GM19035 (cell line): ENCODE measurements at regions not wholly inside any gene's neighbourhood (a gene's known extent, or its start where the extent isn't known, plus 50 kb on each side); places are given as distances from the start of the nearest gene placed in this dataset.

Experiments used
- ATAC-seq: cut with Tn5 transposase; IDR thresholded peaks from one replicate; pipeline ENCODE4 v1.9.1; 2021; ENCODE audit not compliant: unreplicated experiment

DNA sequence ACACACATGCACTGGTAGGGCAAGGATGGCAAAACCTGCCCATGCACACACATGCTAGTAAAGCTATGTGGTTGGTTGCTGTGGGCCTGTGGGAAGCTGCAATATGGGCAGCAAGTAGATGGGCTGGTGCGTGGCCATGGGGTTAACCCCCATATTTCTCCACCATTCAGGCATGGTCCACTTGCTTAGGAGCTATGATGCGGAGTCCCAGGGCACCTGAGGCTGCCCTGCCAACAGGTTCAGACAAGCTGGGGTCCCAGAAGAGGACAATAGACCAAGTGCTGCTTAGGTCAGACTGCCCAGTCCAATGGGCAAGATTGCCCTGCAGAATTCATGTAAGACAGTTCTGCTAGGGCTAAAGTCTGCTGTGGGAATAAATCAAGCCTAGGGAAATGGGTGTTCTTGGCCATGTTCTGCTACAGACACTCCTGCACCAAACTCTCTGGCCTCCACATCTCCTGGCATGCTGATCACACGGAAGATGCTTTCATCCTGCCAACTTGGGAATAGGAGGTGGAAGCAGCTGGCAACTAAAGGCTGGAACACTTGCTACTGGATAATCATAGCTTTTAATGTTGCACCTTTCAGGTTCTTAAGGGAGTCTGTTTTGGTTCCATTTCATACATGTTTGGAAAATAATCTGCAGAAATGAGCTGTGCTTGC, 646.3 kb upstream of the SLITRK1 start:
- ATAC-seq = no peak

DNA sequence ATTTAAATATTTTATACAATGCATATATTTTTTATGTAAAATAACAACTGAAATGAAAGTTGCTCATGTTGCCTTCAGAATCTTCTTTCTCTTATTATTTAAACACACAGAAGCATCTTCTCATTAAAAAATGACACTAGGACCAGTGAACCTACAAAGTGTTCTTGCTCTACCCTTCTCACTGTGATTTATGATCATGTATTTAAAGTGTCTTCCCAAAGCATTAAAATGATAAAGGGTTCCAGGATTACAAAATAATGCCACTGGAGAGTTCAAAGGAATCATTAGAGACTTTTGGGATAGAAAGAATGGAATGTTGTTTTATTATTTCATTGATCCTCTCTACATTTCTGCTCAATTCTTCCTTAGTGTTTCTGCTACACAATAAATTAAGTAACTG, 643.6 kb upstream of the SLITRK1 start:
- ATAC-seq = no peak

DNA sequence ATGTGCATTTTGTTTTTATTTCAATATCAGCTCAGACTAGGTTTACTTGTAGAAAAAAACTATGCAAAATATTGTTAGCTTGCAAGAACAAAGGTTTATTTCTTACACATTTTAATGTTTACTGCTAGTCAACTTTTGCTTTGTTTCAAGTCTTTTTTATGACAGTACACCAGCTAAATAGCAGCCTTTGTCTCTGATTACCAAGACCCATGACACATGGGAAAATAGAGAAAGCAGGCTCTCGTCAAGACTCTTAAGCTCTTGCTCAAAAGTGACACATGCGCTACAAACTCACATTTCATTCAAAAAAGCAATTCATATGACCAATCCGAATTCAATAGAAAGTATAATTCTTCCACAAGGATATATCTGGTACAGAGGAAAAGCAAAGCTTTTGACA, 642.3 kb upstream of the SLITRK1 start:
- ATAC-seq = no peak

DNA sequence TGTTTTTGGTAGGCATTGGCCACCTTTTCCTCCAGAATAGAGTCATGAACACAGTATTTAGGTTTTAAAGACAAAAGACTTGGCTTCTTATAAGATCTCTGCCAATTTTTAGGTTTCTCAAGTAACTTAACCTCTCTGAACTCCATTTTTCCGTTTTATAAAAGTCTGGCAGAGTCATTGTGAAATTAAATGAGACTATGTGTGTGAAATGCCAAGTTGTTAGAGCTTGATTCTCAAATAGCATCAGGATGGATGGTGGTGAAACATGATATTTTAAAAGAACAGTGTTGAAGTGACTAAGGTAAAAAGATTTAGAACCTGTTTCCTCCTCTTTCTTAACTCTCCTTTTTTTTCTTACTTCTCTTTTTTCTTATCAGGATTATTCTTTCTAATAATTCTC, 617.7 kb upstream of the SLITRK1 start:
- no peak for ATAC-seq

DNA sequence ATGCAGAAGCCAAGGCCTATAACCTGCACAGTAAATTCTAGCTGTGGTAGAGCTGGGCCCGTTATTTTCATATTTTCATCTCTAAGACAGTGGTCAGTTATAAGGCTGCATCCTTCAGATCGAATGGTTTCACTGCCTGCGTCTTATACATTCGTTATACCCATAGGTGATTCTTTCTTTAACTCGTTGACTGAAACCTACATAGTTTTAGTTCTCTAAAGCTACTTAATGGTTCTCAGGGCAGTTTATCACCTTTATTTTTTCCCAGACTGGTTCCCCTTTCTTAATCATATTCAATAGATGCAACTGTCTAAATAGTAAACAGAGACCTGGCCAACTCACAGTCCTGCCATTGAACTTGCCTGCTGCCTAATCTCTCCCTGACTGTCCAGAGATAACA, 615.3 kb upstream of the SLITRK1 start:
- no peak for ATAC-seq

DNA sequence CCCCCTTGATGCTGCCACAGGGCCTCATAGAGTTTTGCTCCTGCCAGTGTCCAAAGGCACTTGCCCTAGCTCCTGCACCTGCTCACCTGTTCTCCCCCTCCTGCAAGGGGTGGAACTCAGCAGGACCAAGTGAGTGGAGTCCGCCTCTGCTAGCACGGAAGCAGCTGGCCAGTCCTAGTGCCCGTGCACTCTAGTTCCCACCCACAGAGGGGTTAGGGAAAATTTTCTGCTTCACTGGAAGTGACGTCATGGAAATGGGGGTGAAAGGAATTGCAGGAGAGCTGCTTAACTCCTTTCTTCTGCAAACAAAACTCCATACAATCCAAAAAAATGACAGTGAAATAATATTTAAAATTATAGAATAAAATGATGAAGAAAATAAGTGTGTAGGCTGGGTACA, 609.7 kb upstream of the SLITRK1 start:
- ATAC-seq = no peak

DNA sequence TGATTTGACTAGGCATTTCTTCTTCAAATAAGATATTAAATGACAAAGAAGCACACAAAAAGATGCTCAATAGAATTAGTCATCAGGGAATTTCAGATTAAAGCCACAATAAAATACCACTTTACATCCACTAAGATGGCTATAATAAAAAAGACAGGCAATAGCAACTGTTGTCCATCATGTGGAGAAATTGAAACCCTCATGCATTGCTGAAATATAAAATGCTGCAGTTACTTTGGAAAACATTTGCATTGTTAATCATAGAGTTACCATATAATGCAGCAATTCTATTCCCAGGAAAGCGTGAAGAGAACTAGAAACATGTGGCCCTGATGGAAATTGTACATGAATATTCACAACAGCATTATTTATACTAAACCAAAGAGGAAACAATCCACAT, 605.5 kb upstream of the SLITRK1 start:
- ATAC-seq = no peak

DNA sequence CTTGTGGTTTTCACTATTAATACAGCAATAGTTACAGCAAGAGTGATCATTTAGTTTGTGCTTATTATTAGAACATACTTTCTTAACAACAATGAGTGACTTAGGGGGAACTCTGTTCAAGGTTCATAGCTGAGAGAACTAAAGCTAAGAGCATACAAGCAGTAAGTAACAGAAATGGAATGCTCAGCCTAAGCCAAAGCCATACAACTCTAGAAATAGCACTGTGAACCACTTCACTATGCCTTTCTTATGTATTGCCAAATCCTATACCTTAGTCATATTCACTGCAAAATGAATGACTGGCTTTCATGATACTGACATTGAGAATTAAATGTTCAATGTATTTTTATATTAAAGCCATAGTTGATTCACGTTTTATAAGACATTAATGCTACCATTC, 599.7 kb upstream of the SLITRK1 start:
- no peak for ATAC-seq

DNA sequence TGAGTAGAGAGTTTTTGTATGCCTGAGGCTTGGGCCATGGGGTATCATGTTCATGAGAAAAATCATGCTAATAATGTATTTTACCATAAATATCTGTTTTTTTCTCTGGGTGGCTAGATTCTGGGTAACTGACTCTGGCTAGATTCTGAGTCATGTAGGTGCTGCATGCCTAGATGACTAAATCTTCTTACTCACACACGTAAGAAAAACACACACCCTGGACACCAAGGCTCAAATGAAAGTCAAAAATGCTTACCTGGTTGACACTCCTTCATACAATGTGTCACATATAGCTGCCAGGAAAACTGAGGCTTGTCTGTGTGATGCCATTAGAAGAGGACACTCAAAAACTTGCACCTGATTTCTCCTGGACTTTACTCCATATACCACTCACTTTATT, 597.4 kb upstream of the SLITRK1 start:
- no peak for ATAC-seq

DNA sequence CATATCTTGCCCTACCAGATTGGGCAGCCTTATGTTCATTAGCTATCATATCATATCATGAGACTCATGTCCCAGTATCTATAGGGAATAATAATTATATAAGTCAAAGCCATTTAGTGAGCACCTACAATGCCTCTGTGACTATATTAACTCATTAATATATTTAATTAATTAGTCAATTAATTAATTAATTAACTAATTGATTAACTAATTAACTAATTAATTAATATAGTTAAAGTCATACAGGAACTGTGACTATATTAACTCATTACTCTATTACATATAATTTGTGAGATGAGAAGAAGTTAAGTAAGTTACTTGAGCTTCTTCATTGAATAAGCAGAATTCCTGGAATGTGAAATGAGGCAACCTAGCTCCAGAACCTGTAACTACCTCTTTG, 588.3 kb upstream of the SLITRK1 start:
- ATAC-seq = no peak

DNA sequence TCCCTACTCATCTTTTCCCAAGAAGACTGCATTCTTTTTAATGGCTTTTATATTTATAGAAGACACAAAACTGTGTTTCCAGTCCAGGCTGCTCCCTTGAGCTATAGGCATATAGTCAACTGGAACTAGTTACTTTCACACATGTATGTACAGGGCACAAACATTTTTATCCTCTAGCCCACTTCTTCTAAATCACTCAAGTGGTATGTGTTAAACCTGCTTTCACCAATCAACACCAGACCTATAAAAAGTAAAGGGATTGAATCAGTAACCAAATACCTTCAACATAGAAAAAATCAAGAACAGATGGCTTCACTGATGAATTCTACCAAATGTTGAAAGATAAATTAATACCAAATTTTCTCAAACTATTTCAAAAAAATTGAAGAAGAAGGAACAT, 584.2 kb upstream of the SLITRK1 start:
- ATAC-seq = no peak

DNA sequence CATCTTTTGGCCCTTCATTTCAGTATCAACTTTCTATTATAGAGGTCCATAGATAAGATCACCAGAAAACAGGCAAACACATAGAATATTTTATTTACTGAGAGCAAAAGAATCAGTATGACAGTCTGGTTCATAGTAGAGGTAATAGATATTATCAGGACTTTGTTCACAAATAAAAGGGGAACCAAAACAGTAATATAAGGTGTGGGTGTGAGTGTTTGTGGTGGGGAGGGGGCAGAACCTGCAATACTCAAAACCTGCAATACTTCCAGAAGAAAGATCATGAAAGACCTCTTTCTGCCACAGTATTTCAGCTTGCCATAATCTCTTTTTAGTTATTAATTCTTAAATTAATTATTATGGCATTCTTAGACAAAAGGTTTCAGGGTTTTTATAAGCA, 578.7 kb upstream of the SLITRK1 start:
- ATAC-seq = no peak

DNA sequence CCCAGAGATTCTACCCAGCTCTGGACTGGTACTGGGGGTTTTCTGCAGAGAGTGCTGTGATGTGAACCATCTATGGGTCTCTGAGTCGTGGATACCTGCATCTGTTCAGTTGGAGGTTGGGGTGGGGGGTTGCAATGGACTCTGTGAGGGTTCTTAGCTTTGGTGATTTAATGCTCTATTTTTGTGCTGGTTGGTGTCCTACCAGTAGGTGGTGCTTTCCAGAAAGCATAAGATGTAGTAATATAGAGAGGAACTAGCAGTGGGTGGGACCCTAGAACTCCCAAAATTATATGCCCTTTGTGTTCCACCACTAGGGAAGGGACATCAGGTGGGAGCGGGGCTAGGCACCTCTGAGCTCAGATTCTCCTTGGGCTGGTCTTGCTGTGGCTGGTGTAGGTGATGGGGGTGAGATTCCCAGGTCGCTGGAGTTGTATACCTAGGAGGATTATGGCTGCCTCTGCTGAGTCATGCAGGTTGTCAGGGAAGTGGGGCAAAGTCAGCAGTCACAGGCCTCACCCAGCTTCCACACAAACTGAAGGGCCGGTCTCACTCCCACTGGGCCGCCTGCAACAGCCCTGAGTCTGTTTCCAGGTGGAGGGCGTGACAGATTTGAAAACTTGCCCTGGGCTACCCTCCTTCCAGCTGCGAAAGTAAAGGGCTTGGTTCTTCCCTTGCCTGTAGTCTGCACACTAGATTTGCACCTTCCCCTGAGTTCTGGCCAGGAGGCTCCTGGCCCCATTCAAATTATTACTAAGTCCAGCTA, 573.0 kb upstream of the SLITRK1 start:
- ATAC-seq = no peak

DNA sequence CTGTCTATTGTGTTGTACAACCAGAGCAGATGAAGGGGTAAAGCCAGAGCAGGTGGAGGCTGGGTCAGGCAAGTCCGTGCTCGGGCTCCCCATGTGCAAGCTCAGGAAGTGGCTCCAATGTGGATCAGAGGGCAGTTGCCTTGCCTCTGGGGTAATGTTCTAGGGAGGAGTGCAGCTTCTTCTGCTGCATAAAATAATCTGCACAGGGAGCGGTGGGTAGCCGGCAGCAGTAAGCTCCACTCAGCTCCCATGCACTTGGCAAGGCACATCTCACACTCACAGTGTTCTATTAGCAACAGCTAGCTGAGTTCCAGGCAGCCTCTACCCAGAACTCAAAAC, 565.3 kb upstream of the SLITRK1 start:
- ATAC-seq = no peak

DNA sequence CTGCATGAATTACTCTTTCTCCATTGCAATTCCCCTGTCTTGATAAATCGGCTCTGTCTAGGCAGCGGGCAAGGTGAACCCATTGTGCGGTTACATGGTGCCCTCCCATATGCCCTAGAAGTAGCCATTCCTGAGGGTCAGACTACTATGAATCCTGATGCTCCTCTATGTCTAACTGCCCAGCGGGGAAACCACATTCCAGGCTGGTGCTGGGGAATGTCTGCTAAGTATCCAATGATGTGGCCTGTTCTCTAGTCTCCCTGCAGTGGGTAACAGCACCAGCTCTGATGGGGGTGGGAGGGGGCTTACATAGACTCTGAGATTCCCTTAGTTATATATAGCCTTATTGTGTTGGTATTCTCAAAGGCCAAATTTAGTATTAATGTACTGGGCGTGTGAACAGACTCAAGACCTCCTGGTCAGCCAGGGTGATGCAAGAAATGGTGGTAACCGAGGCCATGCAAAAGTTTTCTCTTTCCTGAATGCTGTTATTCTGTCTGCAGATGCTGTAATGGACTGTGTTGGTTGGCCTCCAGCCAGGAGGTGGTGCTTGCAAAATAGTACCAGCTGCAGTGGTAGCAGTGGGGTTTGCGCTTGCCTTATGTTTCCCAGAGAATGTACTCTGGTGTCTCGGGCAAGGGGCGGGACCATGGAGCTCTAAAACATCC, 564.8 kb upstream of the SLITRK1 start:
- ATAC-seq = no peak

DNA sequence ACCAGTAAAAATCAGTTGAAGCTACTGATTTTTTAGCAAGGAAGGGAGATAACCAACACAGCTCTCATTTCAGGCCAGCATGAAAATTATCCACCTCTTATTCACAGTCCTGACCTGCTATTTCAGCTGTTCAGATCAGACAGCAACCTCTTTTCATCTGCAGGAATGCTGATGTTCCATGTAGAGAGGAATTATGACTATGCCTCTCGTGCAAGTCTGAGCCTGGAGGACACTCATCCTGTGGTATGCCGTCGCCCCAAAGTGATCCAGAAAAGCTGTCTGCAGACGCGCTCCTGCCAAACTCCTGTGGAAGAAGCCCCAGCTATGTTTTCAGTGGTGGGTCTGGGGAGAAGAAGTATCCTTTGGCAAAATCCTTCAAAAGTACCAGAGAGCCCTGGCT, 563.5 kb upstream of the SLITRK1 start:
- no peak for ATAC-seq

DNA sequence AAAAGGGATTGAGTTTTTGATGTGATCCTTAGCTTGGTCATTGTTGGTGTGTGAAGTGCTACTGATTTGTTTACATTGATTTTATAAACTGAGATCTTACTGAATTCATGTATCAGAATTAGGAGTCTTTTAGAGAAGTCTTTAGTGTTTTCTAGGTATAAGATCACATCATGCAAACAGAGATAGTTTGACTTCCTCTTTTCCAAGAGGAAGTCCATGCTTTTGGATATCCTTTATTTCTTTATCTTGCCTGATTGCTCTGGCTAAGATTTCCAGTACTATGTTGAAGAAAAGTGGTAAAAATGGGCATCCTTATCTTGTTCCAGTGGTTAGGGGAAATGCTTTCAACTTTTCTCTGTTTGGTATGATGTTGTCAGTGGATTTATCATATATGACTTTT, 561.2 kb upstream of the SLITRK1 start:
- ATAC-seq = no peak

DNA sequence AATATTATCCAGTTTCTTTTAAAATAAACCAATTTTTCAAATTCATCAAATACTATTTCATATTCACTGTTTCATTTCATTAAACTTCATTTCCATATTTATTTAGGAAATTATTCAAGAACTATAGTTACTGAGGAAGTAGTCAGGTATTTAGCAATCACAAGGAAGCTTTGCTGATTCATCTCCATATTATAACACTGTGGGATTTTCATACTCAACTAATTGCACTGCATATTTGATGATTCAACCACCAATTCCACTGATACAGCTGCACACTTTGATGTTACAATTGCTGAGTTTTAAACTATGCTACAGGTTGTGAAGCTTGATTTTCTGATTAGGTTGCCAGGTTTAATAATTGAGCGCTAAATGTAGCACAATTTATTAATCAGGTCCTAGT, 556.8 kb upstream of the SLITRK1 start:
- ATAC-seq = no peak

DNA sequence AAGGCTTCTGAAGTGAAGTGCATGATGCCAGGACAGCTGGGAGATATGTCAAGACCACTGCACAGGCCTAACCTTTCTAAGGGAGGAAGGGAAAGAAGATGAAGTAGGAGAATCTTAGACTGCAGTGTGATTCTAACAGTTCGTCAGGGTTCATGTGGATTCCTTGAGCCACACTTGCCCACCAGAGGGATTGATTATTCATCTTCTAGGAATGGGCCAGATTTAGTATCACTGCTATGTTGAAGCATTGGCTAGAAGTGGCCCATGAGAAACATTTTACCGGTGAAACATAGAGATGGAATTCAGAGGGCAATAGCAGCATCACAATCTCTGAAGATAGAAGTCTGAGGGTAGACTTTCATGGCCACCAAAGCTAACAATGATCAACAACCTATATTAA, 550.8 kb upstream of the SLITRK1 start:
- ATAC-seq = no peak

DNA sequence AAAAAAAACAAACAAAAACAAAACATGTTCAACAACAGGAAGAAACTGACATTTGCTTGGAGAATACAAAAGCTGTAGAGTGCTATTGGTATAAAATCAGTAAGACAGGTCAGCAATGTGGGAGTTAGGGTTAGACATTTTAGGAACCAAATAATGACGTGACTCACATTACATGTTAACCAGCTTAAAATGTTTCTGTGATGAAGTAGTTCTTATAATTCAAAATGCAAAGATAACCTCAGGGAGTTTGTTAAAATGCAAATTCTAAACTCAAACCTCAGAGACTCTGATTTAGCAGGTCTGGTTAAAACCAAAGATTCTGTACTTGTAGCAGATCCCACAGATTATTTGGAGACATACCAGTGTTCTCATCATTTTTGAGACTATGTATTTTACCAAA, 549.4 kb upstream of the SLITRK1 start:
- ATAC-seq = no peak

DNA sequence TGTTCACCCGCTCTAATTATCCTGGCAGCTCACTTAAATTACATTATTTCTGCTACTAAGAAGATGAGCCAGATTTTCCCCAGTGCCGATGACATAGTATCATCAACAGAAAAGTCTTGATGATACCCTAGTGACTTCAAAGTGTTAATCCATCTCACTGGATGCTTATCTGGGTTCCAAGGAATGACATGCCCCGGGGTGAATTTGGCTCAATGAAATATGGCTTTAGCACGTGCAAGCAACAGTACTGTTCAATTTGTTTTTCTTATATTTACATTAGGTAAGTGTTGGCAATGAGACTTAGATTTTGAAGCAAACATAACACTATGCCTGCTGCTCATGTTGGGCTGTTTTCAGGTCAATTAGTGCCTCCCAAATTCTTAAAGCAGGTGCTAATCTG, 548.2 kb upstream of the SLITRK1 start:
- ATAC-seq = no peak

DNA sequence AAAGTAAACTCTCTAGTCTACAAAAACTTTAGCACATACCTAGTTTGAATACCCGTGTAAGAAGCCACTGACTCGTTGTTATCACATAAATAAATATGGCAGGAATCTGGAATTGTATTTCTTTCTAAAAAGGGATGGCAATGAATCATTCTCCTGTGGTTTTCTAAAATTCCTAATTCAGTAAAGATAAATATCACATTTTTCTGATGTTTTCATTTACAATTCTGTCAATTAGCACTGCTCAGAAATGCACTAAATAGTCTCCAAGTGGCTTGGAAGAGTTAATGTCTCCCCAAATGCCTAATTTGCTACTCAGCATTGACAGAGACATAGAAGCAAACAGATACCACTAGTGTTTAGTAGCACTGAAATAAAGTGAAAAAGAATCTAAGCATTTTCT, 547.7 kb upstream of the SLITRK1 start:
- ATAC-seq = no peak

DNA sequence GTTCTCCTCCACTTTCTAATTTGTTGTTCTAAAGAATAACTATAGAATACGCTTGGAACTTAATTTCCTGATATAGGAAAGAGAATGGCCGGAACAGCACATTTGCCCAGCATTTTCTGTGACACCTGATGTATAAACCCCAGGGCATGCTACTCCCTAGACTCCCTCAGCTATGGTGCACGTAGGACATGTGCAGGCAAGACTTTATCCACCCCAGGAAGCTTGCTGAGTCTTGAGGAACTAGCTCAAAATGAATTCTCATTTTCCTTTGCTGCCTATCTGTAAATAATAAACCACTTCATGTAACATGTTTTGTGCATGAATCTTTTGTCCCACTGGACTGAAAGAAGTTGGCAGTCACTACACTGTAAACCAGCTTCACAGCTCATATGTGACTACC, 535.8 kb upstream of the SLITRK1 start:
- no peak for ATAC-seq
